ENCODE measurements at regions not wholly inside any gene's neighbourhood (a gene's known extent, or its start where the extent isn't known, plus 50 kb on each side); places are given as distances from the start of the nearest gene placed in this dataset.

- peak; percentile 7 for DNase-seq (ENCODE audit: low spot score)
These were observed 133.7 kb upstream of the DCN start for GRCh38 chr12:91316161-91316906.

- DNase-seq (ENCODE audit: low spot score): no peak
These were observed 128.5 kb upstream of the DCN start for GRCh38 chr12:91311081-91311480.

DNA sequence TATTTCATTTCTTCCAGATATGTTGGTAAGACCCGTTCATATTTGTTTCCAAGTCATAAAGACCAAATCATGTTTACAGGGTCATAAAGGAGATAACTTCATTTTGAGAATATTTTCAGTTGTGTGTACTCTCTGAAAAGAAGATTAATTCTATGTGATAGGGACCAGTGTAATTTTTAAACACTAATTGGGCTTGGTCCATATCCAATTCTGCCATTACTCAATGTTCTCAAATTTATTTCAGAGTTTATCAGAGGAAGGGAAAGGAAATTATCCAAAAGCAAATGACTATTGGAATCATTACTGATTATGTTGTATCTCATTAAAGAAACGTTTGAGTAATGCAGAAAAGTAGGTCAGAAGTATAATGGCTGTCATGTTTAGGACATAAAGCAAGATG is 126.8 kb upstream of the DCN start:
- DNase-seq (ENCODE audit: low spot score): no peak

- no peak for DNase-seq (ENCODE audit: low spot score)
These were observed 125.5 kb upstream of the DCN start for GRCh38 chr12:91307957-91308670.

GRCh38 chr12:91290354-91290753 is 107.7 kb upstream of the DCN start:
- no peak for DNase-seq (ENCODE audit: low spot score)

DNA sequence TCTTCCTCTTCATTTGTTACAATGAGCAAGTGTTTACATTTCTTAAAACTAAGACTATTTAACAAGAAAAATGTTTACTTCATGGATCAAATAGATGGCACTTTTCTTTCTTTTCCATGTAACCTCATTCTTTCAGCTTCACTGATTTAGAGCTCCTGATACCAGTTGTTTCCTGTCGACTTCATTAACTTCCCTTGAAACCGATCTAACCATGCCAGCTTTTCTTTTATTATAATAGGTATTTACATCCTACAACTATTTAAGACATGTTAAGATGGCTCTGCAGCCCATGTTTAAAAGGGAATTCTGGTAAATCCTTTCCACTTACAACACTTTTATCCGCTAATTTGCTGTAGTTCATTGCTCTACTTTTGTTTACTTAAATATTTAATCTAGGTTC is 107.3 kb upstream of the DCN start:
- DNase-seq (ENCODE audit: low spot score): peak; percentile 8

- DNase-seq (ENCODE audit: low spot score): no peak
These were observed 106.5 kb upstream of the DCN start for GRCh38 chr12:91289072-91289471.

- DNase-seq (ENCODE audit: low spot score): no peak
These were observed 105.1 kb upstream of the DCN start for GRCh38 chr12:91287753-91288152.

DNA sequence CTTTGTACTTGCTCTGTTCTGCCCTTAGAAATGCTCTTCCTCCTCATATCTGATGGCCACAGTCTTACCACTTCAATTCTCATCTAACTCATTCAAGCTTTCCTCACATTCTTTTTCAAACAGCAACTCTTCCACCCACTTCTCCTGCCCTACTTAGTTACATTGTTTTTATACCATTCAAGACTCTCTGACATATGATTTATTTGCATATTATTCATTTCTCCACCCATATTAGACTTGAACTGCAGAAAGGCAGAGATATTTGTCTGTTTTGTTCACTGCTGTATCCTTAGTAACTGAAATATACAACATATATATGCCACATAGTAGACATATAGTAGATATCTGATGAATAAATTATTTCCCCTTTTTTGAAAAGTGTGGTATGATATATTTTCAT is 95.5 kb upstream of the DCN start:
- no peak for DNase-seq (ENCODE audit: low spot score)

DNA sequence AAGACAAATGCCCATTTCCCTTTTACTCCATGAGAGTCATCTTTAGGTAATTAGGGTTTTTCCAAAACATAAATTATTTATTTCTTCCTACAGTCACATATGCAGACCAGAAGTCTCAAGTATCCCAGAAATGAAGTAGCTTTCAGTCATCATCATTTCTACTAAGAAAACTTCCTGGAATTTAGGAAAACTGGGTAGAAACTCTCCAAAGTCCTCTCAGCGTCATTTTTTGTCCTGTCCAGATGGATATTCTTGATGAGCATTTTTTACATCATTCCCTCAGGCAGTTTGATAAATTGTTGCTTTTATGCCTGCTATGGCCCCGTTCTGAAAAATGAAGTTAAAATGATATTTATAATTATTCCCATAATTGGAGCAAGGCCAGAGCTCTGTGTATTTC is 93.9 kb upstream of the DCN start:
- DNase-seq (ENCODE audit: low spot score): no peak

- DNase-seq (ENCODE audit: low spot score): no peak
These were observed 92.7 kb upstream of the DCN start for GRCh38 chr12:91275321-91275720.

- peak; percentile 49 for DNase-seq (ENCODE audit: low spot score)
These were observed 92.3 kb upstream of the DCN start for GRCh38 chr12:91274916-91275315.

- no peak for DNase-seq (ENCODE audit: low spot score)
These were observed 90.9 kb upstream of the DCN start for GRCh38 chr12:91273560-91273959.

GRCh38 chr12:91272461-91273063 is 89.9 kb upstream of the DCN start:
- no peak for DNase-seq (ENCODE audit: low spot score)

DNA sequence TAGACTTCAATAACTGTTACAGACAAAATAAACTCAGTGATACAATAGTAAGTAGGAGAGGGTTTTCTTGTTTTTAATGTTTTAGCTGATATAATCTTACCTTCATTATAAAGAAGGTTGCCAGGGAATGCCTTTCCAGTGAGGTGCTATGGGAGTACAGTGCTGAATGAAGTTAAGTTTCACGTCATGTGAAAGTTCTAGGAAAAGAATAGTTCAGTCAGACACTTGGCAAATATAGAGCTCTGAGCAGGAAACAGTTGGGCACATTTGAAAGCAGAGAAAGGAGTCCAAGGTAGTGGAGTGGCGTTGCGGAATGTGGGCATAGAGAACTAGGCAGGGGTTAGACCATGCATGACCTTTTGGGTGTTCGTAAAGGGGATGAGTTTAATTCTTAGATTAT is 88.6 kb upstream of the DCN start:
- no peak for DNase-seq (ENCODE audit: low spot score)

- DNase-seq (ENCODE audit: low spot score): no peak
These were observed 84.4 kb upstream of the DCN start for GRCh38 chr12:91267039-91267438.

DNA sequence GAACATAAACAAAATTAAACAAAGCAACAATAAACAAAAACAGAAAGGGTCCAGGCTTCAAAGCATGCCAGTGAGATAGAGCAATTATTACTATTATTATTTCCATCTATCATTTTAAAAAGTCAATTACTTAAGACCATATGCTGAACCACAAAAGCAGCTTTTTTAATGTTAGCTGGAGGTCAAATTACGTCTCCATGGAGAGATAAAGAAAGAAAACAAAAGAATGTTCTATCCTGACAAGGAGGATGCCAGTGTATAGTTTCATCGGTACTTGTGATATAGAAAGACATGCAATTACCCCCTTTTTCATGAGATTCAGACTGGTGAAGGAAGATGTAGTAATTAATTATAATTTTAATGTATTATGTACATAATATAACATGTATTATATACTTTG is 81.6 kb upstream of the DCN start:
- DNase-seq (ENCODE audit: low spot score): no peak

GRCh38 chr12:91261820-91262676 is 79.4 kb upstream of the DCN start:
- DNase-seq (ENCODE audit: low spot score): no peak

GRCh38 chr12:91256411-91256810 is 73.8 kb upstream of the DCN start:
- no peak for DNase-seq (ENCODE audit: low spot score)

GRCh38 chr12:91252341-91252740 is 69.7 kb upstream of the DCN start:
- DNase-seq (ENCODE audit: low spot score): no peak

DNA sequence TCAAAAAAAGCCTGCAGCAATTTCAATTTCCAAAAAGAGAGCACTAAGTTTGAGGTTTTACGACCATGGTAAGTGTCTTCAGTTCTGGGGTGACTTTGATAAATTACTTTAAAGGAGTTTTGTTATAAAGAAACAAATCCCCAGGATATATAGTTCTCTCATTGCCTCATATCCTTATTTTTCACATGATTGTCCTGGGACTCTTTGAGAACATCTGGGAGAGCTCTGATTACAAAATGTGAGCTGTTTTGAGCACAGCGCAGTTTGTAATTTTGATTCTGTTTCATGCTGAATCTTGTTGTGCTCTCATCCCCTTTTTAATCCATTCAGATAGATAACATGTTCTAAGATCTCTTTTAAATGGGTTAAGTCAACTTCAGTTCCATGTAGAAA is 67.7 kb upstream of the DCN start:
- DNase-seq (ENCODE audit: low spot score): no peak
